ENCODE measurements at regions not wholly inside any gene's neighbourhood (a gene's known extent, or its start where the extent isn't known, plus 50 kb on each side); places are given as distances from the start of the nearest gene placed in this dataset.

DNA sequence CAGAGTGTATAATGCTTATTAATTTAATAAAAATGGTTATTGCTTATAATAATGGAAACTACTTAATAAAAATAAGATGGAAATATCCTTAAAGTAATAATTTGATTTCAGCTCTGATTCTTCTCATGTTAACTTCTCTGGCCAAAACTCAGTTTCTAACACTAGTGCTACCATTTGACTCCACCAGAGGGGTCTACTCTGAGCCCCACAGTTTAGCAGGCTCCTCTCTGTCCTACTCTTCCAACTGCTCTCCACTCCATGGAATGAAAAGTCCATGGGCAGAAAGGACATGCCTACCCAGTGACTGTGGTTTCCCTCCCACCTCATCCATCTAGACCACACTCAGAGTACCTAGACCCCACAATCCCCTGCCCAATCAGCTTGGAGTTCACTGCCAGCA, 489.1 kb upstream of the CAMK1G start:
- no peaks in the 10 kb centered on the region for H3K9me3 ChIP-seq (ENCODE audit: control insufficient read depth, insufficient read depth, low read length)
- no peak overlapping the region for H3K9ac ChIP-seq (ENCODE audit: low read depth, low read length)
- H3K27me3 ChIP-seq (ENCODE audit: control insufficient read depth, insufficient read depth, low read length): no peaks in the 10 kb centered on the region
- no peaks in the 10 kb centered on the region for H3K36me3 ChIP-seq (ENCODE audit: control insufficient read depth, insufficient read depth, low read length)
- H3K4me3 ChIP-seq (ENCODE audit: low read depth, low read length): no peak overlapping the region
- H3K4me1 ChIP-seq (ENCODE audit: control insufficient read depth, insufficient read depth, low read length): no peaks in the 10 kb centered on the region

- no peaks in the 10 kb centered on the region for H3K4me1 ChIP-seq (ENCODE audit: control insufficient read depth, insufficient read depth, low read length)
- no peaks in the 10 kb centered on the region for H3K36me3 ChIP-seq (ENCODE audit: control insufficient read depth, insufficient read depth, low read length)
- H3K9ac ChIP-seq (ENCODE audit: low read depth, low read length): no peak overlapping the region
- no peaks in the 10 kb centered on the region for H3K27me3 ChIP-seq (ENCODE audit: control insufficient read depth, insufficient read depth, low read length)
- no peaks in the 10 kb centered on the region for H3K9me3 ChIP-seq (ENCODE audit: control insufficient read depth, insufficient read depth, low read length)
- H3K4me3 ChIP-seq (ENCODE audit: low read depth, low read length): no peak overlapping the region
Observed at GRCh38 chr1:209095627-209096595, 487.6 kb upstream of the CAMK1G start.

DNA sequence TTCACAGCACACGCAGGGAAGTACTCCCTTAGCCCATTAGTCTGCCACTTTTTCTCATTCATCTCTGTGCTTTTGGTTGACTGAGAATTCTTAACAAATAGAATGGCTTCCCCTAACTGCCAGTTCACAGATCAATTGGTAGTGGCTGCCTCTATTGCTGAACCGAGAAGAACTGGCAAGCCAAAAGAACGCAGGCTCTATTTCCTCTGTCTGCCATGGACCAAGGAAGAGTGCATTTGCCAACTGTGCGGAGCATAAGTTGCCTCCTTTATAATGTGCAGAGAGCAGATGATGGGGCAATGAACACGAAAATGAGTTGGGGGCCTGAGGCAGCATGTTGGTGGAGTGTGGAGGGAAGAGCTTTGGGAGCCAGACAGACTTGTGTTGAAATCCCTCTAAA, 483.1 kb upstream of the CAMK1G start:
- Histone ChIP-seq H3K4me3 (ENCODE audit: low read depth, low read length) (no peak overlapping the region), H3K36me3 (ENCODE audit: control insufficient read depth, insufficient read depth, low read length) (no peaks in the 10 kb centered on the region), H3K9me3 (ENCODE audit: control insufficient read depth, insufficient read depth, low read length) (no peaks in the 10 kb centered on the region), H3K27me3 (ENCODE audit: control insufficient read depth, insufficient read depth, low read length) (no peaks in the 10 kb centered on the region), H3K9ac (ENCODE audit: low read depth, low read length) (no peak overlapping the region), H3K4me1 (ENCODE audit: control insufficient read depth, insufficient read depth, low read length) (no peaks in the 10 kb centered on the region)

DNA sequence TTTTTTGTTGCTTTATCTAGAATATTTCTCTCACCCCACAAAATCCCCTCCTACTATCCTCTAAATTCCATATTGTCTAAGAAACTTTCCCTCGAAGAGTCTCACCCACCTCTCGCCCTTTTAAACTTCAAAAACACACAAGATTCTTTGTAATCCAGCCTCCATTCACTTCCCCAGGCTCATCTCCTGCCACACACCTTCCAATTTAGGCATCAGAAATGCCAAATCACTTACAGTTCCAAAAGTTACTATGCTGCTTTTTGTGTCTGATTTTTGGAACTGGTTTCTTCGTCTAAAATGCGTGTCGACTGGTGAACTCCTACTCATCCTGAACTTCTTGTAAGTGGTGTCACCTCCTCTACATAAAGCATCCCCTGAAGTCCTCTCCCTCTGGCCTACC, 482.4 kb upstream of the CAMK1G start:
- no peaks in the 10 kb centered on the region for H3K36me3 ChIP-seq (ENCODE audit: control insufficient read depth, insufficient read depth, low read length)
- no peak overlapping the region for H3K9ac ChIP-seq (ENCODE audit: low read depth, low read length)
- H3K4me3 ChIP-seq (ENCODE audit: low read depth, low read length): no peak overlapping the region
- H3K27me3 ChIP-seq (ENCODE audit: control insufficient read depth, insufficient read depth, low read length): no peaks in the 10 kb centered on the region
- H3K4me1 ChIP-seq (ENCODE audit: control insufficient read depth, insufficient read depth, low read length): peaks cover 5% of the 10 kb centered on the region
- H3K9me3 ChIP-seq (ENCODE audit: control insufficient read depth, insufficient read depth, low read length): no peaks in the 10 kb centered on the region

DNA sequence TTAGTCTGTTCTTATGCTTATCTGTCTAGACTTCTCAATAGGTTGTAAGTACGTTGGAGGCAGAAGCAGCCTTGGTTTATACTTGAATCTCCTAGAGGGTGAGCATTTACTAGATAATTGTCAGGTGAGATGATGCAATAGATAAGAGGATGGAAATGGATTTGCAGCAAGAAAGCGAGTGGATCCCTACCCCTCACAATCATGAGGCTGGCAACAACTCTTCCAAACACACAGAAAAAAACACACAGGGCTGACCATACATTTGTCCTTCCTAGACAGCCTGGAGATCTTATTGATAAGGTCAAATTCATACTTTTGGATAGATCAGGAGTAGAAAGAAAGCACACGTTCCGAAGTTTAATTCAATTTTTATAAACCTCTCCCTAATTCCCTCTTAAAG, 481.4 kb upstream of the CAMK1G start:
- peaks cover 5% of the 10 kb centered on the region for H3K4me1 ChIP-seq (ENCODE audit: control insufficient read depth, insufficient read depth, low read length)
- H3K4me3 ChIP-seq (ENCODE audit: low read depth, low read length): no peak overlapping the region
- no peaks in the 10 kb centered on the region for H3K36me3 ChIP-seq (ENCODE audit: control insufficient read depth, insufficient read depth, low read length)
- no peaks in the 10 kb centered on the region for H3K9me3 ChIP-seq (ENCODE audit: control insufficient read depth, insufficient read depth, low read length)
- no peaks in the 10 kb centered on the region for H3K27me3 ChIP-seq (ENCODE audit: control insufficient read depth, insufficient read depth, low read length)
- H3K9ac ChIP-seq (ENCODE audit: low read depth, low read length): no peak overlapping the region

- Histone ChIP-seq H3K9me3 (ENCODE audit: control insufficient read depth, insufficient read depth, low read length) (no peaks in the 10 kb centered on the region), H3K27me3 (ENCODE audit: control insufficient read depth, insufficient read depth, low read length) (no peaks in the 10 kb centered on the region), H3K4me3 (ENCODE audit: low read depth, low read length) (no peak overlapping the region), H3K36me3 (ENCODE audit: control insufficient read depth, insufficient read depth, low read length) (no peaks in the 10 kb centered on the region), H3K4me1 (ENCODE audit: control insufficient read depth, insufficient read depth, low read length) (peaks cover 5% of the 10 kb centered on the region), H3K9ac (ENCODE audit: low read depth, low read length) (no peak overlapping the region)
Observed at GRCh38 chr1:209102531-209102930, 481.0 kb upstream of the CAMK1G start.

GRCh38 chr1:209103092-209103491, 480.4 kb upstream of the CAMK1G start:
- no peaks in the 10 kb centered on the region for H3K27me3 ChIP-seq (ENCODE audit: control insufficient read depth, insufficient read depth, low read length)
- H3K9me3 ChIP-seq (ENCODE audit: control insufficient read depth, insufficient read depth, low read length): no peaks in the 10 kb centered on the region
- no peak overlapping the region for H3K9ac ChIP-seq (ENCODE audit: low read depth, low read length)
- no peak overlapping the region for H3K4me3 ChIP-seq (ENCODE audit: low read depth, low read length)
- H3K36me3 ChIP-seq (ENCODE audit: control insufficient read depth, insufficient read depth, low read length): no peaks in the 10 kb centered on the region
- H3K4me1 ChIP-seq (ENCODE audit: control insufficient read depth, insufficient read depth, low read length): peaks cover 5% of the 10 kb centered on the region

DNA sequence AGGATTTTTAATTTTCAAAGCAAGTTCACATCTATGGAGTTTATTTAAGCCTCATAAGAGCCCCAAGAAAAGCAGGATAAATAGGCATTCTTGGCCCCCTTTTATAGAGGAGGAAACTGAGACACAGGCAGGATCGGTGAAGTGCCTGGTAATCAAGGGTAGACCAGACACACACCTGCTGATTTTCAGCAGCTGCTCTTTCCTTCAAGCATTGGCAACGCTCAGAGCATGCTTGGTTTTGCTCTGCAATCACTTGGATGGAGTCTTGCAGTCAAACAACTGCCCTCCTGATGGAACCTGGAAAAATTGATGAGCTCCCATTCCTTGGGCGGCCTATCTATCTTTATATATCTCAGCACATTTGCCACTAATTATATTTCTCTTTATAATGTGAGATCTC, 478.9 kb upstream of the CAMK1G start:
- Histone ChIP-seq H3K27me3 (ENCODE audit: control insufficient read depth, insufficient read depth, low read length) (no peaks in the 10 kb centered on the region), H3K9me3 (ENCODE audit: control insufficient read depth, insufficient read depth, low read length) (no peaks in the 10 kb centered on the region), H3K36me3 (ENCODE audit: control insufficient read depth, insufficient read depth, low read length) (no peaks in the 10 kb centered on the region), H3K9ac (ENCODE audit: low read depth, low read length) (no peak overlapping the region), H3K4me3 (ENCODE audit: low read depth, low read length) (no peak overlapping the region), H3K4me1 (ENCODE audit: control insufficient read depth, insufficient read depth, low read length) (peaks cover 5% of the 10 kb centered on the region)

- Histone ChIP-seq H3K27me3 (ENCODE audit: control insufficient read depth, insufficient read depth, low read length) (no peaks in the 10 kb centered on the region), H3K4me1 (ENCODE audit: control insufficient read depth, insufficient read depth, low read length) (peaks cover 5% of the 10 kb centered on the region), H3K36me3 (ENCODE audit: control insufficient read depth, insufficient read depth, low read length) (no peaks in the 10 kb centered on the region), H3K9me3 (ENCODE audit: control insufficient read depth, insufficient read depth, low read length) (no peaks in the 10 kb centered on the region), H3K9ac (ENCODE audit: low read depth, low read length) (no peak overlapping the region), H3K4me3 (ENCODE audit: low read depth, low read length) (no peak overlapping the region)
Observed at GRCh38 chr1:209105701-209106100, 477.8 kb upstream of the CAMK1G start.

DNA sequence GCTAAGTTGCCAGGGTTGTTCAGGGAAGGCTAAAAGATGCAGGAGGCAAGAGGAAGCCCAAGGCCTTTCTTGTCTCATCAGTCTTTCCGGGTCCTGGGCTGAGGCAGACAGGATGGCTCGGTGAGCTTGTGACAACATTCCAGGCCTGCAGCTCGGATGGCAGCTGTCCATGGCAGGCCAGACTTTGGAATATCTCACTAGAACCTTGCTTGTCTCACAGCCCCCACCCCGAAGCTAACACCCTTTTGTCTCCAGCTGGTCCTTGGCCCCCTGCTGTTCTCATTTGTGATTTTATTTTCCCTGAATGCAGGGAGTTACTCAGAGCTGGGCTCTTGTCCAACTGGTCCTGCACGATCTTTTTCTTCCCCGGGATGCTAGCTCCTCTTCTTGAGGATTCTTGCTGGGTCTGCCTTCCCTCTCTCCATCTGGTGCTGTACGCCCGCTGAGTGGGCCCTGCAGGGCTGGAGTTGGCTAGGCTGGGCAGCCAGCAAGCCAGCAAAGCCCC, 477.2 kb upstream of the CAMK1G start:
- Histone ChIP-seq H3K9me3 (ENCODE audit: control insufficient read depth, insufficient read depth, low read length) (no peaks in the 10 kb centered on the region), H3K9ac (ENCODE audit: low read depth, low read length) (no peak overlapping the region), H3K4me3 (ENCODE audit: low read depth, low read length) (no peak overlapping the region), H3K4me1 (ENCODE audit: control insufficient read depth, insufficient read depth, low read length) (peaks cover 5% of the 10 kb centered on the region), H3K36me3 (ENCODE audit: control insufficient read depth, insufficient read depth, low read length) (no peaks in the 10 kb centered on the region), H3K27me3 (ENCODE audit: control insufficient read depth, insufficient read depth, low read length) (no peaks in the 10 kb centered on the region)

GRCh38 chr1:209106861-209107260, 476.7 kb upstream of the CAMK1G start:
- Histone ChIP-seq H3K9me3 (ENCODE audit: control insufficient read depth, insufficient read depth, low read length) (no peaks in the 10 kb centered on the region), H3K4me1 (ENCODE audit: control insufficient read depth, insufficient read depth, low read length) (peaks cover 5% of the 10 kb centered on the region), H3K9ac (ENCODE audit: low read depth, low read length) (no peak overlapping the region), H3K27me3 (ENCODE audit: control insufficient read depth, insufficient read depth, low read length) (no peaks in the 10 kb centered on the region), H3K36me3 (ENCODE audit: control insufficient read depth, insufficient read depth, low read length) (no peaks in the 10 kb centered on the region), H3K4me3 (ENCODE audit: low read depth, low read length) (no peak overlapping the region)

GRCh38 chr1:209107535-209107934, 476.0 kb upstream of the CAMK1G start:
- Histone ChIP-seq H3K9ac (ENCODE audit: low read depth, low read length) (no peak overlapping the region), H3K4me3 (ENCODE audit: low read depth, low read length) (no peak overlapping the region), H3K9me3 (ENCODE audit: control insufficient read depth, insufficient read depth, low read length) (no peaks in the 10 kb centered on the region), H3K36me3 (ENCODE audit: control insufficient read depth, insufficient read depth, low read length) (no peaks in the 10 kb centered on the region), H3K27me3 (ENCODE audit: control insufficient read depth, insufficient read depth, low read length) (no peaks in the 10 kb centered on the region), H3K4me1 (ENCODE audit: control insufficient read depth, insufficient read depth, low read length) (peaks cover 8% of the 10 kb centered on the region)
